Testis (tissue), 2 donors: ENCODE measurements at regions not wholly inside any gene's neighbourhood (a gene's known extent, or its start where the extent isn't known, plus 50 kb on each side); places are given as distances from the start of the nearest gene placed in this dataset.

ENCODE experiments used
- DNase-seq: peaks from one replicate; pipeline ENCODE4 v3.0.0-alpha.2; 2019
- H3K27ac ChIP-seq, 2 donors: fragments of 200-600 bp; sonication (generic); one replicate each; pipeline ENCODE4 v1.5.1; 2019
- H3K27me3 ChIP-seq: fragments of 200-600 bp; sonication (generic); one replicate; pipeline ENCODE4 v1.5.1; 2019
- H3K36me3 ChIP-seq: fragments of 200-600 bp; sonication (generic); one replicate; pipeline ENCODE4 v1.5.1; 2017; ENCODE audit warnings: low read depth; ENCODE audit errors: missing control alignments
- H3K4me1 ChIP-seq: fragments of 200-600 bp; sonication (generic); one replicate; pipeline ENCODE4 v1.5.1; 2019
- H3K4me3 ChIP-seq, 2 donors: fragments of 200-600 bp; sonication (generic); one replicate each; pipeline ENCODE4 v1.5.1; 2017 to 2019
- H3K9me3 ChIP-seq: fragments of 200-600 bp; sonication (generic); one replicate; pipeline ENCODE4 v1.5.1; 2017
- POLR2A ChIP-seq: fragments of 450-650 bp; IDR thresholded peaks from one replicate; pipeline ENCODE4 v1.6.1; 2017; ENCODE audit warnings: antibody characterized with exemption, mild to moderate bottlenecking, moderate library complexity
- WGBS, 2 donors: methylation state at CpG; one replicate each; pipeline ENCODE4 v1.1.5; 2018; 5-methylcytosine and 5-hydroxymethylcytosine counted together
- intact Hi-C: fragments of 100-400 bp; cut with DNase I; formaldehyde crosslinking; loops from one replicate; pipeline ENCODE4 v1.15.1; 2023; ENCODE audit warnings: low total_unique reads
- TF ChIP-seq, protein P1 (sequence below), 3 experiments: fragments of 450-650 bp in 2 of 3; fragments of 200-600 bp in 1 of 3; sonication (generic) in 1 of 3; IDR thresholded peaks; one replicate each; pipeline ENCODE4 v1.5.1; 2016 to 2019; ENCODE audit warnings: antibody characterized with exemption in 3 of 3, mild to moderate bottlenecking in 2 of 3, moderate library complexity in 1 of 3

DNA sequence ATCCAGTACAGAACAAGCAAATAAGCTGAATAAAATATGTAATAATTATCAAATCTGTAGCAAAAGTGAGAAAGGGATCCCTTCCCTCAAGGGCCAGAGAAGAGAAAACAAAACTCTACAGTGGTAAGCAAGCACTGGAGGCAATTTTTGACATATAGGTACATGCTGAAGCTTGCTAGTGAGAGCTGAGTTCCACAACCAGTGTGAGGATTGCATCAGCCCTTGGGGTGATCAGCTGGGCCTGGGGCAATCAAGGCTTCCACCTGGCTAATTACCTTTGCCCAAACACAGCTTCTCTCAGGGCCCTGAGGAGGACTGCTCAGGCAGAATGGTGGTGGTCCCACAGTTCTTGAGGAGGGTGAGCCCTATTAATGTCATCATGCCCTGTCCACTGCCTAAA lies 134.4 kb upstream of the DLX6 start:
- H3K27ac ChIP-seq: no peak overlapping the region
- no peaks in the 10 kb centered on the region for H3K36me3 ChIP-seq
- DNase-seq: no peak
- no peaks in the 10 kb centered on the region for H3K4me1 ChIP-seq
- intact Hi-C loops: no loop called here
- H3K27me3 ChIP-seq: no peaks in the 10 kb centered on the region
- TF ChIP-seq POLR2A: no peak
- TF ChIP-seq, protein P1, sequence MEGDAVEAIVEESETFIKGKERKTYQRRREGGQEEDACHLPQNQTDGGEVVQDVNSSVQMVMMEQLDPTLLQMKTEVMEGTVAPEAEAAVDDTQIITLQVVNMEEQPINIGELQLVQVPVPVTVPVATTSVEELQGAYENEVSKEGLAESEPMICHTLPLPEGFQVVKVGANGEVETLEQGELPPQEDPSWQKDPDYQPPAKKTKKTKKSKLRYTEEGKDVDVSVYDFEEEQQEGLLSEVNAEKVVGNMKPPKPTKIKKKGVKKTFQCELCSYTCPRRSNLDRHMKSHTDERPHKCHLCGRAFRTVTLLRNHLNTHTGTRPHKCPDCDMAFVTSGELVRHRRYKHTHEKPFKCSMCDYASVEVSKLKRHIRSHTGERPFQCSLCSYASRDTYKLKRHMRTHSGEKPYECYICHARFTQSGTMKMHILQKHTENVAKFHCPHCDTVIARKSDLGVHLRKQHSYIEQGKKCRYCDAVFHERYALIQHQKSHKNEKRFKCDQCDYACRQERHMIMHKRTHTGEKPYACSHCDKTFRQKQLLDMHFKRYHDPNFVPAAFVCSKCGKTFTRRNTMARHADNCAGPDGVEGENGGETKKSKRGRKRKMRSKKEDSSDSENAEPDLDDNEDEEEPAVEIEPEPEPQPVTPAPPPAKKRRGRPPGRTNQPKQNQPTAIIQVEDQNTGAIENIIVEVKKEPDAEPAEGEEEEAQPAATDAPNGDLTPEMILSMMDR (IDR thresholded peaks at IDR 0.05): no peak
- H3K4me3 ChIP-seq: no peak overlapping the region
- no peaks in the 10 kb centered on the region for H3K9me3 ChIP-seq

DNA sequence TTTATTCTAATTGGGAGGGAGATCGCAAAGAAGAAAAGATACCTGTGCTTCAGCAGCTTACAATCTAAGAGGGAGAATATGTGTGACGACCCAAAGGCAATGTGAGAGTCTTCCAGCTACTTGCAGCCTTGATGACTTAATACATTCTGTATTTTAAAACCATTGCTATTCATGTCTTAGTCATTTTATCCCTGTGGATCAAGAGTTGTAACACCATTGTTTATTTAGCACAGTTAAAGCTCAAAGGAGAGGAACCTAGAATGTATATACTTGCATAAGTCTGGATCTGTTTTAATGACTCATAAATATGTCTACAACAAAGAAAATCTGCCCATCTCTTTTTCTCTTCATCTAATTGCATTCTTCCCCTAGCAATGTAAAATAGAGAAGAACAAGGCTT lies 117.9 kb upstream of the DLX6 start:
- WGBS, 2 donors: 82 to 86% methylated on average over 2 of the region's 2 CpGs
- no peaks in the 10 kb centered on the region for H3K27me3 ChIP-seq
- H3K27ac ChIP-seq: no peak overlapping the region
- no peaks in the 10 kb centered on the region for H3K4me1 ChIP-seq
- H3K9me3 ChIP-seq: no peaks in the 10 kb centered on the region
- no peak for DNase-seq
- TF ChIP-seq, protein P1 (IDR thresholded peaks at IDR 0.05): no peak
- no peak for TF ChIP-seq POLR2A
- no peak overlapping the region for H3K4me3 ChIP-seq
- H3K36me3 ChIP-seq: no peaks in the 10 kb centered on the region
- intact Hi-C loops: no loop called here

DNA sequence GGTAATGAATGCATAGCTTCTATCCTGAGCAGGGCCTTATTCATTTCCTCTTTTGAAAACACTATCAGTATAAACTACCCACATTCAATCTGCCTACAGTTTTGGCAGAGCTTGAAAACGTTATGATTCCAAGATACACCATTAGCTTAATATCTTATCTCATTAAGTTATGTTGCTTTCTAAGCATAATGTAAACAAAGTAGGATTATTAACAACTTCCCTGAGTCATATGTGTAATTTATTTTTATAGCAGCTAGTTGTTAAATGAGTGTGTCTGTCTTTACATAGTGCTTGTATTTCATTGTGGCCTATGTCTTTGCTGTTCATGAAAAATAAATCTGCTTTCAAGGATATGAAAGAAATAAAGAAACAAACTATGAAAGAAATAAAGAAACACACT lies 106.2 kb upstream of the DLX6 start:
- intact Hi-C loops: no loop called here
- no peak for DNase-seq
- whole genome bisulfite sequencing, 2 donors: 49 to 71% methylated on average over 1 of the region's 1 CpG
- Histone ChIP-seq H3K27me3 (no peaks in the 10 kb centered on the region), H3K4me3 (no peak overlapping the region), H3K27ac (no peak overlapping the region), H3K4me1 (no peaks in the 10 kb centered on the region), H3K36me3 (no peaks in the 10 kb centered on the region), H3K9me3 (no peaks in the 10 kb centered on the region)
- TF ChIP-seq, protein P1 (IDR thresholded peaks at IDR 0.05): no peak
- TF ChIP-seq POLR2A: no peak

DNA sequence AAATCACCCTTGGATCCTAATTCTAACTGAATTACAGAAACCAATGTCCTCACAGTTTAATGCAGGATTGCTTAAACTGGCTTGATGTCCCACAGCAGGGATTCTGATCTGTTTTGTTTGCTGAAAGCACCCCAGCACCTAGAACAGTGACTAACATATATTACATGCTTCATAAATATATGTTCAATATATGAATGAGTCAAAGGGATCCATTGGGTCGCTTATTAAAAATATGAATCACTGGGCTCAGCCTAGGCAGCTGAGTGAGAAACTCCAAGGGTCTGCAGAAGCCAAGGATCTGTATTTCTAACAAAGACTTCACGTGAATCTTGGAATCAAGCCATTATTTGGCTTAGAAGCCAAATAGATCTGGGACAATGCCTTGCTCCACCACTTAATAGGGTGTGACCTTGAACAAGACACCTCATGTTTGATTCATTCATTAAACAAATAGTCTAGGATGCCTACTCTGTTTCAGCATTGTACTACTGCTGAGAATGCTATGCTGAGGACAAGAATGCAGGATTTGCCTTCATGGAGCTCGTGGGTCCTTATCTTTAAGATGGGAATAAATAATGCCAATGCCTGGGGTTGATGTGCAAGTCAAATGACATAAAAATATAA lies 103.4 kb upstream of the DLX6 start:
- H3K4me1 ChIP-seq: no peaks in the 10 kb centered on the region
- no peak for DNase-seq
- no peaks in the 10 kb centered on the region for H3K36me3 ChIP-seq
- H3K9me3 ChIP-seq: no peaks in the 10 kb centered on the region
- H3K27ac ChIP-seq: no peak overlapping the region
- H3K4me3 ChIP-seq: no peak overlapping the region
- intact Hi-C loops: no loop called here
- no peaks in the 10 kb centered on the region for H3K27me3 ChIP-seq
- 64% methylated on average over 3 of the region's 3 CpGs for WGBS, 2 donors
- TF ChIP-seq POLR2A: no peak
- TF ChIP-seq, protein P1 (IDR thresholded peaks at IDR 0.05): no peak

DNA sequence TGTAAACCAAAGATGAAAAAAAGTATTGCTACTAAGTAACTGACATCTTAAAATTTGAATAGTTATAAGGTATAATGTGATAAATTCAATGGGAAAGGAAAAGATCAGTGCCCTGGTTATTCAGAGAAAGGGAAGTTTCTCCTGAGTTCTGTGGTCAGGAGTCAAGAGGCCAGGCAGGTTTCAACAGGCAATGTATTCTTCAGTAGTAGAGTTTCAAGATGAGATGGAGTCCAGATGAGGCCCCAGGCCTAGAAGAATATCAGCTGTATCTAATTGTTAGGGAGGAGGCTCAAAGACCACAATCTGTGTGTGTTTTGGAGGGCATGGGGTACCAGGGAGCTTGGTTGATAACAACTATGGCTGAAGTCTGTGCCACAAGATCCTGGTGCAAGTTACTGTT lies 101.4 kb upstream of the DLX6 start:
- Histone ChIP-seq H3K27me3 (no peaks in the 10 kb centered on the region), H3K27ac (no peak overlapping the region), H3K9me3 (no peaks in the 10 kb centered on the region), H3K4me1 (no peaks in the 10 kb centered on the region), H3K36me3 (no peaks in the 10 kb centered on the region), H3K4me3 (no peak overlapping the region)
- DNase-seq: no peak
- intact Hi-C loops: no loop called here
- TF ChIP-seq, protein P1 (IDR thresholded peaks at IDR 0.05): no peak
- TF ChIP-seq POLR2A: no peak
